Lower leg skin (tissue), 4 donors: ENCODE measurements at regions not wholly inside any gene's neighbourhood (a gene's known extent, or its start where the extent isn't known, plus 50 kb on each side); places are given as distances from the start of the nearest gene placed in this dataset.

Experiments used
- DNase-seq, 2 donors: peaks; one replicate each; pipeline ENCODE4 v3.0.0-alpha.2; 2019; ENCODE audit warnings: low spot score in 2 of 2
- H3K4me3 ChIP-seq: fragments of 200-600 bp; sonication (generic); 2 replicates; pipeline ENCODE4 v1.5.1; 2017; ENCODE audit warnings: mild to moderate bottlenecking, low read depth; ENCODE audit not compliant: poor library complexity, severe bottlenecking
- CTCF ChIP-seq, 3 donors: fragments of 450-650 bp; IDR thresholded peaks; one replicate each; pipeline ENCODE4 v1.5.1; 2016; ENCODE audit warnings: antibody characterized with exemption in 3 of 3, mild to moderate bottlenecking in 3 of 3, moderate library complexity in 2 of 3
- POLR2A ChIP-seq, 2 donors: fragments of 450-650 bp; IDR thresholded peaks; one replicate each; pipeline ENCODE4 v1.6.1; 2016 to 2017; ENCODE audit warnings: antibody characterized with exemption in 2 of 2, mild to moderate bottlenecking in 1 of 2, moderate library complexity in 1 of 2
- WGBS, 2 donors: methylation state at CpG; one replicate each; pipeline ENCODE4 v1.1.5; 2018; 5-methylcytosine and 5-hydroxymethylcytosine counted together
- intact Hi-C: fragments of 100-400 bp; cut with DNase I; formaldehyde crosslinking; loops from one replicate; pipeline ENCODE4 v1.15.0; 2023; ENCODE audit warnings: low total_unique reads

- intact Hi-C loops = no loop called here
- H3K4me3 ChIP-seq = no peak overlapping the region
- TF ChIP-seq CTCF (IDR thresholded peaks at IDR 0.05) (peak in 1 of 3 donors; percentile 45), POLR2A (IDR thresholded peaks at IDR 0.05) (no peak)
- WGBS, 2 donors = 10 to 12% methylated on average over 8 to 9 of the region's 10 CpGs
- peak in 1 of 2 donors; percentile 84 for DNase-seq
These were observed 81.0 kb downstream of the BUD13 start for GRCh38 chr11:116691771-116692177.

- WGBS, 2 donors = 73 to 83% methylated on average over 9 of the region's 9 CpGs
- H3K4me3 ChIP-seq = no peak overlapping the region
- intact Hi-C loops = no loop called here
- no peak for DNase-seq
- TF ChIP-seq POLR2A (IDR thresholded peaks at IDR 0.05) (no peak), CTCF (IDR thresholded peaks at IDR 0.05) (no peak)
These were observed 82.2 kb downstream of the BUD13 start for GRCh38 chr11:116690611-116691010.

GRCh38 chr11:116689413-116690127 is 83.2 kb downstream of the BUD13 start:
- intact Hi-C loops = no loop called here
- peak in 1 of 2 donors; percentile 67 for DNase-seq
- no peak overlapping the region for H3K4me3 ChIP-seq
- TF ChIP-seq POLR2A (IDR thresholded peaks at IDR 0.05) (no peak), CTCF (IDR thresholded peaks at IDR 0.05) (no peak)
- 82 to 84% methylated on average over 12 of the region's 12 CpGs for WGBS, 2 donors

GRCh38 chr11:116688202-116688540 is 84.6 kb downstream of the BUD13 start:
- DNase-seq = no peak
- H3K4me3 ChIP-seq = no peak overlapping the region
- TF ChIP-seq CTCF (IDR thresholded peaks at IDR 0.05) = no peak
- TF ChIP-seq POLR2A (IDR thresholded peaks at IDR 0.05) = no peak
- intact Hi-C loops = no loop called here
- WGBS, 2 donors = 70 to 72% methylated on average over 6 of the region's 6 CpGs

GRCh38 chr11:116687458-116688201 is 85.2 kb downstream of the BUD13 start:
- TF ChIP-seq CTCF (IDR thresholded peaks at IDR 0.05) (no peak), POLR2A (IDR thresholded peaks at IDR 0.05) (no peak)
- WGBS, 2 donors = 35 to 41% methylated on average over 6 of the region's 6 CpGs
- intact Hi-C loops = no loop called here
- H3K4me3 ChIP-seq = no peak overlapping the region
- DNase-seq = no peak
